GM18909 (cell line): ENCODE measurements at regions not wholly inside any gene's neighbourhood (a gene's known extent, or its start where the extent isn't known, plus 50 kb on each side); places are given as distances from the start of the nearest gene placed in this dataset.

Source experiments
- ATAC-seq: cut with Tn5 transposase; IDR thresholded peaks from one replicate; pipeline ENCODE4 v1.9.1; 2021; ENCODE audit warnings: mild to moderate bottlenecking; ENCODE audit not compliant: unreplicated experiment, poor library complexity

GRCh38 chr5:125150041-125150669 is 403.7 kb upstream of the ZNF608 start:
- no peak for ATAC-seq

DNA sequence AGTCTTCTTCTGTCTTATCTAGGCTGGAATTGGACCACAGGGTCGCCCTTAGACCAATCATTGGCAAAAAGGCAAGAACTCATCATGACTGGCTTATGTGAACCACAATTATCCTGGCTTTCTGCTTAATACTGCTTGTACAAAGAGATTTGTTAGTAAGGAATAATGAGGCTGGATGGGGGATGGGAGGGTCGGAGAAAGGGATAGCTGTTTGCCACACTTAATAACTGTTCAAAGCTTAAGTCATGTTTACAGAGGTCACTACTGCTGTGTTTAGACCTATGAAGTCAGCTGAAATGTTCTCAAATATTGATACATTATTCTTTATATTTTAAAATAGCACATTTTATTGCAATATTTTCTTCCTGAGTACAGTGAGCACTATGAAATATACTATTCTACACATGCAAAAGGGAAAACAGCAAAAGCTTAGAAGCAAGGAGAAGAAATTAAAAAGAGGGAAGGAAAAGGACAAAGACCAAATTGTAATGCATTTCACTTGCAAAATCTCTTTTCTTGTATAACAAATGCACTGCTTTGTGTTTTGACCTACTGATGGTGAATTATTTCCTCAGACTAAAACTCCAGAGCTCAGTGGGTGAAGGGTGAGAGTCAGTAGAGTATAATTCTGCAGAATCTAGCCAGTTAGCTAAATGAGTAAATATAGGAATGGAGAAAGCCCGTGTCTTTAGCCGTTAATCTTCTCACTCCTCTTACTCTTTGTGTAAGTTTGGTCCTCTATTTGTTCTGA is 404.9 kb upstream of the ZNF608 start:
- no peak for ATAC-seq

GRCh38 chr5:125152044-125152443 is 405.6 kb upstream of the ZNF608 start:
- peak; percentile 91 for ATAC-seq

- ATAC-seq = peak; percentile 10
These were observed 406.2 kb upstream of the ZNF608 start for GRCh38 chr5:125152461-125153189.

GRCh38 chr5:125153231-125153630 is 406.8 kb upstream of the ZNF608 start:
- ATAC-seq = no peak

DNA sequence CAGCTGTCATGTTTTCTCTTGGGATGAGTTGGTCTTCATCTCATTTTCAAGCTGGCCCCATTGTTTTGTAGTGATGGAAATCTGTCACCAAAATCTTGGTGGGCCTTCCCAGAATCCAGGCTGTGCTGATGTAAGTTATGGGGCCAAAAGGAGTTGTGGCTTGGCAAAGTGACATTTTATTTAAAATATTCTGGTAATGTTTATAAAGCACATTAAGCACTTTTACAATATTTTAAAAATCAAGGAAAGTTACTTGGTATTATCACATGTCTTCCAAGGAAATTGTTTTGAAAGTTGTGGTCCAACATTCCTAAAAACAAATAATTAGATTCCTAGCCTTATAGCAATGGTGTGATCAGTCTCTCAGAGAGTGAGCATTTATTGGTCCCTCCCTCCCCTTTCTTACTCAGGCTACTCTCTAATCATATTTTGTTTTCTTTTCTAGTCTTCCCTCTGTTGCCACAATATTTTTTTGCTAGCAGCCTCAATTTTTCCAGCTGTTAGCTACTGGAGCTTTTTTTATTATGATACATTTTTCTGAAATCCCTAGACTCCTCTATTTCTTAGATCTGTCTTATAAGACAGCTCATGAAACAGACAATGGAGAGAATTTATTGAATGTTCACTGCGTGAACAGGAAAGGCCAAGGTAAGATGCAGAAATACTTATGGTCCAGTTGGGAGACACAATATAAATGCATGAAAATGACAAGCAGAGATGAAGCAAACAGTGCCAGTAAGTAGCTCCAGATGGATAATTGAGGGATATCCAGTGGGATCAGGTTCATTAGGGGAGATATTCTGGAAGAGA is 408.1 kb upstream of the ZNF608 start:
- ATAC-seq = no peak

DNA sequence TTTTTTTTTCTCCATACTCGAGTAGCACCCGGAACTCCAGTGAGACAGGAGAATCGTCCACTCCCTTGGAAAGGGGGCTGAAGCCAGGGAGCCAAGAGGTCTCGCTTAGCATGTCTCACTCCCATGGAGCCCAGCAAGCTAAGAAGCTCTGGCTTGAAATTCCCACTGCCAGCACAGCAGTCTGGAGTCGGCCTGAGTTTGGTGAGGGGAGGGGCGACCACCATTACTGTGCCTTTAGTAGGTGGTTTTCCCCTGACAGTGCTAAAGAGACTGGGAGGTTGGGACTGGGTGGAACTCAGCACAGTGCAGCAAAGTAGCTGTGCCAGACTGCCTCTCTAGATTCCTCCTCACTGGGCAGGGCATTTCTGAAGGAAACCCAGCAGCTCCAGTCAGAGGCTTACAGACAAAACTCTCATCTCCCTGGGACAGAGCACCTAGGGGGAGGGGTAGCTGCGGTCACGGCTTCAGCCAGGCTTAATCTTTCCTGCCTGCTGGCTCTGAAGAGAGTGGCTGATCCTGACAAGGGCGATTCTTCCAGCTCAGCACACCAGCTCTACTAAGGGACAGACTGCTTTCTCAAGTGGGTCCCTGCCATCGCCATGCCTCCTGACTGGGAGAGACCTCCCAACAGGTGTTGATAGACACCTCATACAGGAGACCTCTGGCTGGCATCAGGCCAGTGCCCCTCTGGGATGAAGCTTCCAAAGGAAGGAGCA is 414.5 kb upstream of the ZNF608 start:
- ATAC-seq = no peak

GRCh38 chr5:125162714-125163113 is 416.3 kb upstream of the ZNF608 start:
- no peak for ATAC-seq

- ATAC-seq = no peak
These were observed 423.0 kb upstream of the ZNF608 start for GRCh38 chr5:125169396-125169795.

GRCh38 chr5:125171641-125172040 is 425.2 kb upstream of the ZNF608 start:
- ATAC-seq = no peak

GRCh38 chr5:125175348-125176004 is 429.0 kb upstream of the ZNF608 start:
- no peak for ATAC-seq

DNA sequence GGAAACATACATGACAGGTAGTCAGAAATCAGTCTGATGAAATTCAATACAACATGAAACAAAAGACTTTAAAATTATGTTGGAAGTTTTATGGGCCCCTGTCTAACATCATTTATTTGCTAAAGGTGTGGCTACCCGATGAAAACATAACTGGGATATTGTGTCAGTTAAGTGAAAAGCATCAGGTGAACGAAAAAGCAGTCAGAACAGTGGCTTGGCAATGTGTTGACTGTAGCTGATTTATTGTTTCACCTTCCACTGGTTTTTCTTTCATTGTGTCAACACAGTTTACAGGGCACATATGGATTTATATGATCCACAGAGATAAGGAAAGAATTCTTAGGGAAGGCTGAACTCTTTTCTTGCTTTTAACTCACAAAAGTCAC is 429.6 kb upstream of the ZNF608 start:
- no peak for ATAC-seq

DNA sequence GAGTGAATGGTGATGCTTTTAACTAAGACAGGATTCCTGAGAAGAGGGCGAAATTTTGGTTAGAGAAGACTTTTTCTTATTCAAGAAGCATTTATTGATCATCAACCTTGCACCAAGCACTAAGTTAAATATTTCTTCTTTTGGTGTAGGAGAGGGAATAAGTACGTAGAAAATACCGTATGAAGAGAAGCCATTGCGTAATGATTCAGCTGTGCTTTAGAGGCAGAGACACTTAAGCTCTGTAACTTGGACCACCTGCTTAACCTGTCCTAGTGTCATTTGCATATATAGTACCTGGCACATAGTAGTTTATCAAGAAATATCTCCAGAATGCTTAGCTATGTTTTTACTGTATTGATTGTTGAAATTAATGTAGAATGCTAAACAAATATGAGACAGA is 430.9 kb upstream of the ZNF608 start:
- no peak for ATAC-seq

- no peak for ATAC-seq
These were observed 433.2 kb upstream of the ZNF608 start for GRCh38 chr5:125179612-125180011.

DNA sequence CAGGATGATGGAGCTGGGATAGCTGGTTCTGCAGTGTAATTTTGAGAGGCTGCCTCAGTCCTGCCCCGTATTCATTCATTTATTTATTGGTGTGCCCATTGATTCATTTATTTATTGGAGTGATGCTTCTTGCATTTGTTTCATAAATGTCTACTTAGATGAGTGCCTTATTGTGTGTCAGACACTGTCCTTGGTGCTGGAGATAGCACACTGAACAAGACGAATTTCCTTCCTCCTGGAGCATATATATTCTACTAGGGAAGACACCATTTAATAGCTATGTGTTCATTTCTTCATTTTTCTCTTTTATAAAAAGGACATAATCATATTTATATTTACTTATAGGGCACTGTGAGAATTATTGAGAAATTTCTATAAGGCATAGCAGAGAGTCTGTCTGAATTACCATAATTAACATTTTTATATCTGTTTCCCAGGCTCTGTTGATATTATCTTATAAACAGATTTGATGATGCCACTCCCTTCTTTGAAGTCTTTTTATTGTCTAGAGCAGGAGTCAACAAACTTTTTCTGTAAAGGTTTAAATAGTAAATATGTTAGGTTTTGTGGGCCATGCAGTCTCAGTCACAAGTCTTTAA is 433.9 kb upstream of the ZNF608 start:
- no peak for ATAC-seq

DNA sequence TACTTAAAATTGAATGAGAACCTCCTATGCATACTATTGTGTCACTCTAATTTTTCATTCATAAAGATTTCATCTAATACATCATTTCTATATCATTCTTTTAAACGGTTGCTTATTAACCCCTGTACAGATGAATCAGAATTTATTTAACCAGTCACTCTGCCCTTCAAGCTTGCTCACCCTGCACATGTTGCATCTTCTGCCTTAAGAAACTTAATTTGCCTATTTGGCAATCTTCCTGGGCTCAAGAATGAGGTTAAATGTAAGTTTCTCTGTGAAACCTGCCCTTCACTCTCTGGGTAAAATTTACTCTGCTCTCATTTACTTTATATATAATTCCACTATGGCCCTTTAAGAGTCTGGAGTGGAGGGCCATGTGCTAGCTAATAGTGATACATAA is 434.7 kb upstream of the ZNF608 start:
- ATAC-seq = no peak

- ATAC-seq = no peak
These were observed 435.5 kb upstream of the ZNF608 start for GRCh38 chr5:125181955-125182354.

- no peak for ATAC-seq
These were observed 439.3 kb upstream of the ZNF608 start for GRCh38 chr5:125185740-125186139.

DNA sequence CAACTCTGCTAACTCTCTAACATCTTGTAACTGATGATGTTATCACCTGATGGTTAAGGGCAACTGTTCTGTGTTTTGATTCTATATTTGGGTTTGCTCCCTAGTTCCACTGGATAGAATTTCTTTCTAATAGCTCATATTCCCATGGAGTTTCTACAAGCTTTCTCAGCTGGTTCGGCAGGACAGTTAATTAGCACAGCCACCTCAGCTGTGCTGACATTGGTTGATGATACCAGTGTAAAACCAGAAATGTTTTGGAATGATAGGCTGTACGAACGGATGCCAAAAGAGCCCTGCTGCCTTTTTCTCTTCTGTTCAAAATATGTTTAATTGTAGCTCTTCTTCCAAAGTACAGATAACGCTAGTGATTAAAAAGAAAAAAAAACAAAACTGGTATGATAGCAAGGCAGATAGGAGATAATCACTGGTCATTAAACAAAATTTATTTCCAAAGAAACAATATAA is 440.5 kb upstream of the ZNF608 start:
- ATAC-seq = no peak
